Keratinocyte (primary cell): ENCODE measurements at regions not wholly inside any gene's neighbourhood (a gene's known extent, or its start where the extent isn't known, plus 50 kb on each side); places are given as distances from the start of the nearest gene placed in this dataset.
"Not testable (repeated sequence)": the region's sequence is repeated elsewhere in the genome, so short reads cannot be mapped to it uniquely, and the experiment has no call there.

Experiments used
- DNase-seq: peaks from one replicate; pipeline ENCODE4 v3.0.0-alpha.2; 2011; ENCODE audit warnings: low read depth, missing footprints, low spot score
- FAIRE-seq: peaks from 2 replicates; lab custom pipeline; 2011; peaks lifted over from hg19 to GRCh38; lab: Jason Lieb, UNC
- H2AFZ ChIP-seq: 2 replicates; pipeline ENCODE4 v1.6.0; 2012; ENCODE audit warnings: low read length, control low read depth, inconsistent platforms; ENCODE audit not compliant: control insufficient read depth
- H3K27ac ChIP-seq: 2 replicates; pipeline ENCODE4 v1.5.1; 2011; ENCODE audit warnings: low read length; ENCODE audit not compliant: control insufficient read depth, insufficient read depth
- H3K27me3 ChIP-seq: 3 replicates; pipeline ENCODE4 v1.6.0; 2011; ENCODE audit warnings: low read length; ENCODE audit not compliant: control insufficient read depth, insufficient read depth; ENCODE audit errors: extremely low read depth
- H3K36me3 ChIP-seq, 2 experiments: 2 replicates in 1 of 2; 3 replicates in 1 of 2; pipeline ENCODE4 v1.5.1; 2011; ENCODE audit warnings: low read length in 2 of 2, mild to moderate bottlenecking in 1 of 2; ENCODE audit not compliant: control insufficient read depth in 2 of 2, insufficient read depth in 2 of 2; ENCODE audit errors: extremely low read depth in 1 of 2
- H3K4me1 ChIP-seq: 3 replicates; pipeline ENCODE4 v1.5.1; 2011; ENCODE audit warnings: low read length; ENCODE audit not compliant: control insufficient read depth, insufficient read depth; ENCODE audit errors: extremely low read depth
- H3K4me2 ChIP-seq: 3 replicates; pipeline ENCODE4 v1.6.0; 2011; ENCODE audit warnings: low read depth, low read length; ENCODE audit not compliant: control insufficient read depth, insufficient read depth; ENCODE audit errors: extremely low read depth
- H3K4me3 ChIP-seq, 3 experiments: fragments of 200-600 bp in 1 of 3; sonication (generic) in 1 of 3; 2 replicates in 2 of 3; 3 replicates in 1 of 3; pipeline ENCODE4 v1.5.1; 2011 to 2016; ENCODE audit warnings: low read length in 3 of 3, mild to moderate bottlenecking in 3 of 3, control low read depth in 2 of 3, inconsistent platforms in 1 of 3, low read depth in 1 of 3, mixed read lengths in 1 of 3, mixed run types in 1 of 3, moderate library complexity in 1 of 3; ENCODE audit not compliant: control insufficient read depth in 2 of 3, insufficient read depth in 2 of 3; ENCODE audit errors: extremely low read depth in 1 of 3
- H3K79me2 ChIP-seq: 2 replicates; pipeline ENCODE4 v1.6.0; 2012; ENCODE audit warnings: low read length; ENCODE audit not compliant: control insufficient read depth, insufficient read depth
- H3K9ac ChIP-seq: 3 replicates; pipeline ENCODE4 v1.6.0; 2011; ENCODE audit warnings: low read length; ENCODE audit not compliant: control insufficient read depth, insufficient read depth; ENCODE audit errors: extremely low read depth
- H3K9me1 ChIP-seq: 3 replicates; pipeline ENCODE4 v1.6.0; 2011; ENCODE audit warnings: low read length; ENCODE audit not compliant: control insufficient read depth, insufficient read depth; ENCODE audit errors: extremely low read depth
- H3K9me3 ChIP-seq: 2 replicates; pipeline ENCODE4 v1.5.1; 2012; ENCODE audit warnings: low read depth, low read length; ENCODE audit not compliant: control insufficient read depth
- H4K20me1 ChIP-seq: 3 replicates; pipeline ENCODE4 v1.6.0; 2011; ENCODE audit warnings: low read length; ENCODE audit not compliant: control insufficient read depth, insufficient read depth; ENCODE audit errors: extremely low read depth
- CTCF ChIP-seq, 3 experiments: IDR thresholded peaks in 1 of 3; conservative IDR thresholded peaks in 1 of 3; optimal IDR thresholded peaks in 1 of 3; 2 replicates in 2 of 3; 3 replicates in 1 of 3; pipeline versions ENCODE3 to v1.5.1; 2011; ENCODE audit warnings: low read length in 3 of 3, mild to moderate bottlenecking in 3 of 3, moderate library complexity in 2 of 3, control low read depth in 1 of 3, inconsistent platforms in 1 of 3; ENCODE audit not compliant: insufficient read depth in 2 of 3; ENCODE audit errors: extremely low read depth in 1 of 3
- EZH2 ChIP-seq: IDR thresholded peaks from one replicate; pipeline ENCODE4 v1.6.1; 2012; ENCODE audit warnings: inconsistent platforms, mild to moderate bottlenecking, low read length, moderate library complexity
- dilution Hi-C: fragments of 300-500 bp; cut with MboI; formaldehyde crosslinking; loops from one replicate; pipeline ENCODE4 v1.7.0; 2020; ENCODE audit warnings: low sequenced_read_pairs; ENCODE audit not compliant: extremely low pct_ligation_motif_present

- H3K4me2 ChIP-seq, H3K27ac ChIP-seq, H3K4me3 ChIP-seq, H3K9me3 ChIP-seq, H3K9me1 ChIP-seq, FAIRE-seq, dilution Hi-C loops, H3K4me1 ChIP-seq, DNase-seq, H3K79me2 ChIP-seq, H3K9ac ChIP-seq, H2AFZ ChIP-seq, H3K36me3 ChIP-seq, H4K20me1 ChIP-seq: not testable (repeated sequence)
- peaks cover 10% of the 10 kb centered on the region for H3K27me3 ChIP-seq
Measured at GRCh38 chr1:147103416-147104155, 68.7 kb downstream of the PRKAB2 start.

DNA sequence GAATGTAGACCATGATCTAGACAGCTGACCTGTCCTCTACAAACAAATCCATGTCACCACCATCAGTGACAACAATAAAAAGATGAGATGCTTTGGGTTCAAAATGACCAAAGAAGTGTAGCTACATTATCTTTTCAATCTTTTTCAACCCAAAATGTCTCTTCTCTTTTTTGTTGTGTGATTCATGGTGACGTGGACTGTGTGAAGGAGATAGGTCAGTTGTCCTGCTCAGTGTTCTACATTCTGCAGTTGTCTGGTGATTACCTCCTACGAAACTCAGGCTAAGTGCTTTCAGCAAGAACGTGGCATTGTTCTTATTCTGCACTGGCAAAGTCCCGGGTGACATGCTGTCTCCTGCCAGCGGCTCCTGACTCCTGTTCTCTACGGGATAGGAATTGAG is 73.1 kb downstream of the PRKAB2 start:
- no peaks in the 10 kb centered on the region for H3K9me3 ChIP-seq
- no peaks in the 10 kb centered on the region for H4K20me1 ChIP-seq
- H3K9ac ChIP-seq, result no peak overlapping the region
- no peaks in the 10 kb centered on the region for H3K4me1 ChIP-seq
- H3K4me3 ChIP-seq, result no peak overlapping the region
- TF ChIP-seq EZH2, result no peak
- no peak for TF ChIP-seq CTCF (optimal IDR thresholded peaks at IDR 0.05 in 1 of 3, IDR thresholded peaks at IDR 0.05 in 1 of 3, conservative IDR thresholded peaks at IDR 0.05 in 1 of 3; ENCODE audit: extremely low read depth in 1 of 3, insufficient read depth in 2 of 3, low read length in 3 of 3)
- dilution Hi-C loops, result no loop called here
- H3K36me3 ChIP-seq, result no peaks in the 10 kb centered on the region
- H3K27ac ChIP-seq, result no peak overlapping the region
- H3K4me2 ChIP-seq, result no peak overlapping the region
- FAIRE-seq, result no peak
- H3K79me2 ChIP-seq, result no peaks in the 10 kb centered on the region
- no peaks in the 10 kb centered on the region for H3K27me3 ChIP-seq
- no peaks in the 10 kb centered on the region for H3K9me1 ChIP-seq
- no peak for DNase-seq
- H2AFZ ChIP-seq, result no peak overlapping the region
